H1 (cell line): ENCODE measurements at regions not wholly inside any gene's neighbourhood (a gene's known extent, or its start where the extent isn't known, plus 50 kb on each side); places are given as distances from the start of the nearest gene placed in this dataset.

Experiments
- ATF2 ChIP-seq: IDR thresholded peaks from 2 replicates; pipeline ENCODE4 v1.6.1; 2012; ENCODE audit warnings: low read length, inconsistent platforms
- BACH1 ChIP-seq: IDR thresholded peaks from 2 replicates; pipeline ENCODE4 v1.6.1; 2012; ENCODE audit warnings: low read length, improper control_type of control experiment
- CBX8 ChIP-seq: fragments of 300-800, 300-1000 bp; sonication (generic); IDR thresholded peaks from 2 replicates; pipeline ENCODE4 v1.7.1; 2016; ENCODE audit warnings: low read depth, low read length, borderline replicate concordance
- CTCF ChIP-seq, 3 experiments: IDR thresholded peaks; 1 replicate in 2 of 3; 2 replicates in 1 of 3; pipeline versions ENCODE4 v1.5.1 to v1.6.1; 2011; ENCODE audit warnings: low read length in 3 of 3, mild to moderate bottlenecking in 3 of 3, inconsistent platforms in 2 of 3, low read depth in 1 of 3, moderate library complexity in 1 of 3; ENCODE audit not compliant: insufficient read depth in 1 of 3; ENCODE audit errors: control extremely low read depth in 1 of 3
- HDAC2 ChIP-seq, 2 experiments: fragments of 300-600 bp in 1 of 2; sonication (generic) in 1 of 2; IDR thresholded peaks; 2 replicates each; pipeline ENCODE4 v1.6.1; 2011 to 2012; ENCODE audit warnings: low read depth in 2 of 2, low read length in 2 of 2, mild to moderate bottlenecking in 2 of 2, moderate library complexity in 2 of 2, borderline replicate concordance in 1 of 2, inconsistent platforms in 1 of 2
- POLR2A ChIP-seq, 2 experiments: IDR thresholded peaks; 1 replicate in 1 of 2; 2 replicates in 1 of 2; pipeline ENCODE4 v1.6.1; 2011; ENCODE audit warnings: low read depth in 2 of 2, low read length in 2 of 2, mild to moderate bottlenecking in 2 of 2; ENCODE audit errors: control extremely low read depth in 1 of 2
- POLR2AphosphoS5 ChIP-seq: IDR thresholded peaks from 2 replicates; pipeline ENCODE4 v1.6.1; 2011; ENCODE audit warnings: low read depth, low read length
- RAD21 ChIP-seq, 2 experiments: IDR thresholded peaks in 1 of 2; conservative IDR thresholded peaks in 1 of 2; 2 replicates each; pipeline ENCODE4 v1.6.1; 2011; ENCODE audit warnings: low read depth in 2 of 2, low read length in 2 of 2, improper control_type of control experiment in 1 of 2, inconsistent platforms in 1 of 2, mild to moderate bottlenecking in 1 of 2, moderate library complexity in 1 of 2
- SAP30 ChIP-seq: fragments of 300-600 bp; sonication (generic); IDR thresholded peaks from 2 replicates; pipeline ENCODE4 v1.7.1; 2012; ENCODE audit warnings: low read length, moderate library complexity, mild to moderate bottlenecking, inconsistent platforms; ENCODE audit not compliant: insufficient read depth, insufficient replicate concordance
- SIX5 ChIP-seq: IDR thresholded peaks from 2 replicates; pipeline ENCODE4 v1.6.1; 2011; ENCODE audit warnings: mild to moderate bottlenecking, low read depth, low read length
- SUZ12 ChIP-seq: fragments of 200-600 bp; sonication (generic); IDR thresholded peaks from 2 replicates; pipeline ENCODE4 v1.6.1; 2012; ENCODE audit warnings: mild to moderate bottlenecking, inconsistent platforms, low read length, moderate library complexity, mixed read lengths
- TAF1 ChIP-seq: IDR thresholded peaks from 2 replicates; pipeline ENCODE4 v1.6.1; 2011; ENCODE audit warnings: mild to moderate bottlenecking, low read depth, low read length

GRCh38 chr12:90076851-90077319, 368.2 kb upstream of the ATP2B1 start:
- no peak for TF ChIP-seq POLR2AphosphoS5
- TF ChIP-seq CTCF (IDR thresholded peaks at IDR 0.05; ENCODE audit: control extremely low read depth in 1 of 3, insufficient read depth in 1 of 3, low read depth in 1 of 3, low read length in 3 of 3) = no peak
- no peak for TF ChIP-seq SAP30
- TF ChIP-seq POLR2A (IDR thresholded peaks at IDR 0.05; ENCODE audit: control extremely low read depth in 1 of 2, low read depth in 2 of 2, low read length in 2 of 2) = no peak
- TF ChIP-seq RAD21 (IDR thresholded peaks at IDR 0.05 in 1 of 2, conservative IDR thresholded peaks at IDR 0.05 in 1 of 2; ENCODE audit: low read depth in 2 of 2, low read length in 2 of 2) = no peak
- no peak for TF ChIP-seq HDAC2 (IDR thresholded peaks at IDR 0.05; ENCODE audit: borderline replicate concordance in 1 of 2, low read depth in 2 of 2, low read length in 2 of 2)
- TF ChIP-seq CBX8 = no peak
- no peak for TF ChIP-seq BACH1
- no peak for TF ChIP-seq ATF2
- TF ChIP-seq SIX5 = no peak
- TF ChIP-seq SUZ12 = no peak
- TF ChIP-seq TAF1 = no peak
